Fibroblast of lung (primary cell): ENCODE measurements at regions not wholly inside any gene's neighbourhood (a gene's known extent, or its start where the extent isn't known, plus 50 kb on each side); places are given as distances from the start of the nearest gene placed in this dataset.

Source experiments
- DNase-seq, 2 donors: peaks; one replicate each; pipeline versions ENCODE4 v3.0.0 to v3.0.0-alpha.2; 2010; ENCODE audit warnings: low read depth in 2 of 2
- H2AFZ ChIP-seq: 2 replicates; pipeline ENCODE4 v1.5.1; 2012; ENCODE audit warnings: low read length, control low read depth, inconsistent platforms
- H3K27ac ChIP-seq: 2 replicates; pipeline ENCODE4 v1.5.1; 2011; ENCODE audit warnings: low read length, control low read depth; ENCODE audit not compliant: insufficient read depth
- H3K27me3 ChIP-seq: 2 replicates; pipeline ENCODE4 v1.5.1; 2011; ENCODE audit warnings: mild to moderate bottlenecking, low read length; ENCODE audit not compliant: control insufficient read depth, insufficient read depth
- H3K36me3 ChIP-seq: 2 replicates; pipeline ENCODE4 v1.5.1; 2011; ENCODE audit warnings: low read length; ENCODE audit not compliant: control insufficient read depth, insufficient read depth
- H3K4me1 ChIP-seq: 2 replicates; pipeline ENCODE4 v1.5.1; 2011; ENCODE audit warnings: low read length; ENCODE audit not compliant: control insufficient read depth, insufficient read depth; ENCODE audit errors: extremely low read depth
- H3K4me2 ChIP-seq: 2 replicates; pipeline ENCODE4 v1.5.1; 2011; ENCODE audit warnings: low read length, control low read depth; ENCODE audit not compliant: insufficient read depth; ENCODE audit errors: extremely low read depth
- H3K4me3 ChIP-seq, 4 experiments: fragments of 200-600 bp in 1 of 4; sonication (generic) in 1 of 4; replicated peaks in 1 of 4; 2 replicates each; pipeline ENCODE4 v1.5.1; 2011 to 2016; ENCODE audit warnings: low read length in 4 of 4, low read depth in 3 of 4, mild to moderate bottlenecking in 3 of 4, control low read depth in 2 of 4, inconsistent platforms in 1 of 4, mixed read lengths in 1 of 4; ENCODE audit not compliant: insufficient read depth in 1 of 4; ENCODE audit errors: control extremely low read depth in 1 of 4
- H3K79me2 ChIP-seq: 2 replicates; pipeline ENCODE4 v1.5.1; 2012; ENCODE audit warnings: mild to moderate bottlenecking, low read length, inconsistent platforms; ENCODE audit not compliant: control insufficient read depth, insufficient read depth
- H3K9ac ChIP-seq: 2 replicates; pipeline ENCODE4 v1.5.1; 2011; ENCODE audit warnings: mild to moderate bottlenecking, low read length, control low read depth; ENCODE audit not compliant: insufficient read depth
- H3K9me3 ChIP-seq: 2 replicates; pipeline ENCODE4 v1.5.1; 2012; ENCODE audit warnings: low read depth, low read length; ENCODE audit not compliant: control insufficient read depth, insufficient read depth
- H4K20me1 ChIP-seq: 2 replicates; pipeline ENCODE4 v1.5.1; 2011; ENCODE audit warnings: low read length; ENCODE audit not compliant: control insufficient read depth, insufficient read depth; ENCODE audit errors: extremely low read depth
- CTCF ChIP-seq, 2 donors: IDR thresholded peaks in 1 of 2; conservative IDR thresholded peaks in 1 of 2; 1 replicate in 1 of 2; 2 replicates in 1 of 2; pipeline ENCODE4 v1.5.1; 2011 to 2012; ENCODE audit warnings: low read length in 2 of 2, control low read depth in 1 of 2, inconsistent platforms in 1 of 2, low read depth in 1 of 2, mild to moderate bottlenecking in 1 of 2
- EZH2 ChIP-seq: IDR thresholded peaks from 2 replicates; pipeline ENCODE4 v1.5.1; 2012; ENCODE audit warnings: low read length, control low read depth, mild to moderate bottlenecking; ENCODE audit errors: missing control alignments

- H3K36me3 ChIP-seq: no peaks in the 10 kb centered on the region
- no peak overlapping the region for H2AFZ ChIP-seq
- H3K9me3 ChIP-seq: no peaks in the 10 kb centered on the region
- no peaks in the 10 kb centered on the region for H3K79me2 ChIP-seq
- TF ChIP-seq EZH2: no peak
- TF ChIP-seq CTCF (conservative IDR thresholded peaks at IDR 0.05 in 1 of 2, IDR thresholded peaks at IDR 0.05 in 1 of 2; ENCODE audit: low read depth in 1 of 2, low read length in 2 of 2): no peak
- no peak overlapping the region for H3K27ac ChIP-seq
- no peak overlapping the region for H3K9ac ChIP-seq
- H3K4me3 ChIP-seq: no peak overlapping the region
- no peak overlapping the region for H3K4me2 ChIP-seq
- no peaks in the 10 kb centered on the region for H3K27me3 ChIP-seq
- no peak for DNase-seq
- no peaks in the 10 kb centered on the region for H3K4me1 ChIP-seq
- H4K20me1 ChIP-seq: no peaks in the 10 kb centered on the region
Measured at GRCh38 chr2:195425328-195425727, 231.7 kb upstream of the SLC39A10 start.

- Histone ChIP-seq H3K9me3 (no peaks in the 10 kb centered on the region), H3K36me3 (no peaks in the 10 kb centered on the region), H3K4me2 (no peak overlapping the region), H3K4me1 (no peaks in the 10 kb centered on the region), H2AFZ (no peak overlapping the region), H3K27ac (no peak overlapping the region), H4K20me1 (no peaks in the 10 kb centered on the region), H3K27me3 (no peaks in the 10 kb centered on the region), H3K79me2 (no peaks in the 10 kb centered on the region), H3K9ac (no peak overlapping the region), H3K4me3 (no peak overlapping the region)
- TF ChIP-seq CTCF (conservative IDR thresholded peaks at IDR 0.05 in 1 of 2, IDR thresholded peaks at IDR 0.05 in 1 of 2; ENCODE audit: low read depth in 1 of 2, low read length in 2 of 2): no peak
- no peak for TF ChIP-seq EZH2
- DNase-seq: no peak
Measured at GRCh38 chr2:195419033-195419432, 238.0 kb upstream of the SLC39A10 start.

- Histone ChIP-seq H2AFZ (no peak overlapping the region), H3K27me3 (no peaks in the 10 kb centered on the region), H3K36me3 (no peaks in the 10 kb centered on the region), H3K27ac (no peak overlapping the region), H3K79me2 (no peaks in the 10 kb centered on the region), H3K4me3 (no peak overlapping the region), H3K9me3 (no peaks in the 10 kb centered on the region), H4K20me1 (no peaks in the 10 kb centered on the region), H3K4me1 (no peaks in the 10 kb centered on the region), H3K4me2 (no peak overlapping the region), H3K9ac (no peak overlapping the region)
- TF ChIP-seq EZH2 (no peak), CTCF (conservative IDR thresholded peaks at IDR 0.05 in 1 of 2, IDR thresholded peaks at IDR 0.05 in 1 of 2; ENCODE audit: low read depth in 1 of 2, low read length in 2 of 2) (no peak)
- DNase-seq: no peak
Measured at GRCh38 chr2:195414537-195415100, 242.4 kb upstream of the SLC39A10 start.
